ENCODE measurements at regions not wholly inside any gene's neighbourhood (a gene's known extent, or its start where the extent isn't known, plus 50 kb on each side); places are given as distances from the start of the nearest gene placed in this dataset.

- no TSS peak for BruUV-seq (replicated peaks)
- Histone ChIP-seq H3K36me3 (ENCODE audit: control insufficient read depth, insufficient read depth, low read length) (no peaks in the 10 kb centered on the region), H3K9me3 (no peaks in the 10 kb centered on the region), H3K27me3 (replicated peaks; ENCODE audit: control insufficient read depth, insufficient read depth, low read length) (no peaks in the 10 kb centered on the region), H3K4me3 (ENCODE audit: low read depth, low read length) (no peak overlapping the region), H3K4me1 (no peaks in the 10 kb centered on the region)
- H3K27ac Mint-ChIP-seq (ENCODE audit: unreplicated experiment): no peak overlapping the region
- ChIA-PET POLR2A (no interaction called here), CTCF (no interaction called here)
- H3K9me3 Mint-ChIP-seq (ENCODE audit: unreplicated experiment): no peaks in the 10 kb centered on the region
- DNase-seq: no peak
- H3K4me1 Mint-ChIP-seq (ENCODE audit: low read depth, unreplicated experiment): no peaks in the 10 kb centered on the region
- no peak for TF ChIP-seq CTCF (IDR thresholded peaks at IDR 0.05; ENCODE audit: insufficient read depth in 1 of 2, low read depth in 1 of 2, low read length in 1 of 2, severe bottlenecking in 1 of 2, unreplicated experiment in 1 of 2)
- H3K4me3 Mint-ChIP-seq (ENCODE audit: unreplicated experiment): no peak overlapping the region
- intact Hi-C loops (cut with micrococcal nuclease; ENCODE audit: unreplicated experiment): no loop called here
- no peaks in the 10 kb centered on the region for H3K27me3 Mint-ChIP-seq (ENCODE audit: insufficient read depth, unreplicated experiment)
- H3K36me3 Mint-ChIP-seq (ENCODE audit: insufficient read depth, unreplicated experiment): no peaks in the 10 kb centered on the region
These were observed 515.2 kb downstream of the EIPR1 start for GRCh38 chr2:2862386-2862785.

DNA sequence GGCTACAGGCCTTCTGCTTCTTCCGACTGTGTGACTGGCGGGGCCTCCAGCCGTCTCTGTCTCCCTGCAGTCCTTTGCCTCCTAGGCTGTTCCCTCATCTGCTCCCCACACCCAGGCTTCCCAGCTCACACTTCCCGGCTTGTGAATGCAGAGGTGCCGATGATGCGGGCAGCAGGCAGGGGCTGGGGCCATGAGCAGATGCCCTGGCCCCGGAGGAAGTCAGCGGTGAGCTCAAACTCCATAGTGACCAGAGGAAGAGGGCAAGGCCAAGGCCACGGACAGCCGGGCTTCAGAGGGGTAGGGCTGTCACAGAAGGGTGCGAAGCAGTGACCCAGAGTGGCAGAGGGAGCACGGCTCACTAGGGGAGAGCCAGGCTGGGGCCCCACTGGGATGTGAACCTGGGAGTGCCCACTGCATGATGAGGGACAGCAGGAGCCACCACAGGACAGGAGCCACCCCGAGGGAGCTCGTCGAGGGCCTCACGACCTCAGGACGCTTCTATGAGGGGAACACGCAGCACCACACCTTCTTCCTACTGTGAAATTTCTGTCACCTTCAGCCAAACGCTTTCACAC is 515.9 kb downstream of the EIPR1 start:
- Mint-ChIP-seq H3K9me3 (ENCODE audit: unreplicated experiment) (no peaks in the 10 kb centered on the region), H3K4me1 (ENCODE audit: low read depth, unreplicated experiment) (no peaks in the 10 kb centered on the region), H3K27ac (ENCODE audit: unreplicated experiment) (no peak overlapping the region), H3K4me3 (ENCODE audit: unreplicated experiment) (no peak overlapping the region), H3K36me3 (ENCODE audit: insufficient read depth, unreplicated experiment) (no peaks in the 10 kb centered on the region), H3K27me3 (ENCODE audit: insufficient read depth, unreplicated experiment) (no peaks in the 10 kb centered on the region)
- TF ChIP-seq CTCF (IDR thresholded peaks at IDR 0.05; ENCODE audit: insufficient read depth in 1 of 2, low read depth in 1 of 2, low read length in 1 of 2, severe bottlenecking in 1 of 2, unreplicated experiment in 1 of 2): no peak
- Histone ChIP-seq H3K9me3 (no peaks in the 10 kb centered on the region), H3K4me1 (no peaks in the 10 kb centered on the region), H3K4me3 (ENCODE audit: low read depth, low read length) (no peak overlapping the region), H3K27me3 (replicated peaks; ENCODE audit: control insufficient read depth, insufficient read depth, low read length) (no peaks in the 10 kb centered on the region), H3K36me3 (ENCODE audit: control insufficient read depth, insufficient read depth, low read length) (no peaks in the 10 kb centered on the region)
- POLR2A ChIA-PET: no interaction called here
- intact Hi-C loops (cut with micrococcal nuclease; ENCODE audit: unreplicated experiment): no loop called here
- DNase-seq: no peak
- CTCF ChIA-PET: no interaction called here
- no TSS peak for BruUV-seq (replicated peaks)

DNA sequence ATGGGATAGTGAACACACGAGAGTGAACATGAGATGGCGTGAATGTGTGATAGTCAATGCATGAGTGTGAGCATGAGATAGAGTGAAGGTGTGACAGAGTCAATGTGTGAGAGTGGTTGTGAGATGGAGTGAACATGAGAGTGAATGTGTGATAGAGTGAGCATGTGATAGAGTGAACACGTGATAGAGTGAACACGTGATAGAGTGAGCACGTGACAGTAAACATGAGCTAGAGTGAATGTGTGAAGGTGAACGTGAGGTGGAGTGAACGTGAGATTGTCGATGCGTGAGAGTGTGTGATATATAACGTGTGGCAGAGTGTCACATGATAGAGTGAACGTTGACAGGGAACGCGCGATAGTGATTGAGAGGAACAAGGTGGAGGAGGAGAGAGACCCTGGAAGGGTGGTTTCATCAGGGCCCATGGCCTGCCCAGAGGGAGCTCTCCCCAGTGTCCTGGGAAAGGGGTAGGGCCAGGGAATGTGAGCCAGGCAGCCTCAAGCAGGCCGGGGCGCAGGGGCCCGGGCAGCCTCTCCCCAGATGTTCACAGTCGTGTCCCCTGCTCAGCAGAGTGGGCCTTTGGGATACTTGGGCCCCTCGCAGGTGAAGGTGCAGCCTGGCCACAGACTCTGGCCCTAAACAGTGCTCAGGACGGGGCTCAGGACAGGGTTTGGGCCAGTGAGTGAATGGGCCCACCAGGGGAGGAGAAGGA is 516.9 kb downstream of the EIPR1 start:
- Mint-ChIP-seq H3K4me1 (ENCODE audit: low read depth, unreplicated experiment) (no peaks in the 10 kb centered on the region), H3K27me3 (ENCODE audit: insufficient read depth, unreplicated experiment) (peaks cover under 1% of the 10 kb centered on the region), H3K36me3 (ENCODE audit: insufficient read depth, unreplicated experiment) (no peaks in the 10 kb centered on the region), H3K27ac (ENCODE audit: unreplicated experiment) (no peak overlapping the region), H3K9me3 (ENCODE audit: unreplicated experiment) (no peaks in the 10 kb centered on the region), H3K4me3 (ENCODE audit: unreplicated experiment) (no peak overlapping the region)
- no TSS peak for BruUV-seq (replicated peaks)
- TF ChIP-seq CTCF (IDR thresholded peaks at IDR 0.05; ENCODE audit: insufficient read depth in 1 of 2, low read depth in 1 of 2, low read length in 1 of 2, severe bottlenecking in 1 of 2, unreplicated experiment in 1 of 2): no peak
- CTCF ChIA-PET: no interaction called here
- Histone ChIP-seq H3K9me3 (no peaks in the 10 kb centered on the region), H3K4me3 (ENCODE audit: low read depth, low read length) (no peak overlapping the region), H3K27me3 (replicated peaks; ENCODE audit: control insufficient read depth, insufficient read depth, low read length) (no peaks in the 10 kb centered on the region), H3K36me3 (ENCODE audit: control insufficient read depth, insufficient read depth, low read length) (no peaks in the 10 kb centered on the region), H3K4me1 (no peaks in the 10 kb centered on the region)
- POLR2A ChIA-PET: no interaction called here
- intact Hi-C loops (cut with micrococcal nuclease; ENCODE audit: unreplicated experiment): no loop called here
- DNase-seq: no peak

Data from Caco-2 (cell line).